ENCODE measurements at regions not wholly inside any gene's neighbourhood (a gene's known extent, or its start where the extent isn't known, plus 50 kb on each side); places are given as distances from the start of the nearest gene placed in this dataset.

GRCh38 chr1:106232128-106232527 is 824.3 kb upstream of the PRMT6 start:
- no peaks in the 10 kb centered on the region for H3K9me3 ChIP-seq (ENCODE audit: insufficient read depth, low read depth, low read length)

GRCh38 chr1:106233511-106233910 is 823.0 kb upstream of the PRMT6 start:
- H3K9me2 ChIP-seq (replicated peaks; ENCODE audit: low read depth, low read length), result no peaks in the 10 kb centered on the region
- H3K79me2 ChIP-seq (ENCODE audit: insufficient read depth, low read length), result no peaks in the 10 kb centered on the region
- H2AFZ ChIP-seq (ENCODE audit: low read length), result no peak overlapping the region
- no peaks in the 10 kb centered on the region for H4K20me1 ChIP-seq (ENCODE audit: insufficient read depth, low read length, poor library complexity, severe bottlenecking)
- H3K4me3 ChIP-seq (ENCODE audit: low read length, poor library complexity, severe bottlenecking), result no peak overlapping the region
- no peaks in the 10 kb centered on the region for H3K4me1 ChIP-seq (ENCODE audit: insufficient read depth, low read length, poor library complexity, severe bottlenecking)
- H3K4me2 ChIP-seq (ENCODE audit: low read depth, low read length, poor library complexity, severe bottlenecking), result no peak overlapping the region
- H3F3A ChIP-seq (ENCODE audit: low read depth), result no peaks in the 10 kb centered on the region
- H3K9ac ChIP-seq (ENCODE audit: low read depth, low read length, poor library complexity, severe bottlenecking), result no peak overlapping the region
- TF ChIP-seq EZH2phosphoT487 (IDR thresholded peaks at IDR 0.05; ENCODE audit: borderline replicate concordance) (no peak), CTCF (conservative IDR thresholded peaks at IDR 0.05; ENCODE audit: low read length) (no peak)
- H3K36me3 ChIP-seq (ENCODE audit: insufficient read depth, low read length), result no peaks in the 10 kb centered on the region
- H3K27me3 ChIP-seq (ENCODE audit: insufficient read depth, low read length, poor library complexity, severe bottlenecking), result no peaks in the 10 kb centered on the region
- no peaks in the 10 kb centered on the region for H3K9me3 ChIP-seq (ENCODE audit: insufficient read depth, low read depth, low read length)

More at GRCh38 chr1:106232128-106232527, 824.3 kb upstream of the PRMT6 start:
- Histone ChIP-seq H3K36me3 (ENCODE audit: insufficient read depth, low read length) (no peaks in the 10 kb centered on the region), H3F3A (ENCODE audit: low read depth) (no peaks in the 10 kb centered on the region), H3K4me3 (ENCODE audit: low read length, poor library complexity, severe bottlenecking) (no peak overlapping the region), H3K27me3 (ENCODE audit: insufficient read depth, low read length, poor library complexity, severe bottlenecking) (no peaks in the 10 kb centered on the region), H2AFZ (ENCODE audit: low read length) (no peak overlapping the region), H4K20me1 (ENCODE audit: insufficient read depth, low read length, poor library complexity, severe bottlenecking) (no peaks in the 10 kb centered on the region), H3K9me2 (replicated peaks; ENCODE audit: low read depth, low read length) (no peaks in the 10 kb centered on the region), H3K79me2 (ENCODE audit: insufficient read depth, low read length) (no peaks in the 10 kb centered on the region), H3K4me2 (ENCODE audit: low read depth, low read length, poor library complexity, severe bottlenecking) (no peak overlapping the region), H3K9ac (ENCODE audit: low read depth, low read length, poor library complexity, severe bottlenecking) (no peak overlapping the region), H3K4me1 (ENCODE audit: insufficient read depth, low read length, poor library complexity, severe bottlenecking) (no peaks in the 10 kb centered on the region)
- TF ChIP-seq CTCF (conservative IDR thresholded peaks at IDR 0.05; ENCODE audit: low read length) (no peak), EZH2phosphoT487 (IDR thresholded peaks at IDR 0.05; ENCODE audit: borderline replicate concordance) (no peak)

- Histone ChIP-seq H3K79me2 (ENCODE audit: insufficient read depth, low read length) (no peaks in the 10 kb centered on the region), H4K20me1 (ENCODE audit: insufficient read depth, low read length, poor library complexity, severe bottlenecking) (no peaks in the 10 kb centered on the region), H3K4me1 (ENCODE audit: insufficient read depth, low read length, poor library complexity, severe bottlenecking) (no peaks in the 10 kb centered on the region), H3F3A (ENCODE audit: low read depth) (no peaks in the 10 kb centered on the region), H3K27me3 (ENCODE audit: insufficient read depth, low read length, poor library complexity, severe bottlenecking) (no peaks in the 10 kb centered on the region), H3K36me3 (ENCODE audit: insufficient read depth, low read length) (no peaks in the 10 kb centered on the region), H3K9me3 (ENCODE audit: insufficient read depth, low read depth, low read length) (no peaks in the 10 kb centered on the region), H3K4me3 (ENCODE audit: low read length, poor library complexity, severe bottlenecking) (no peak overlapping the region), H3K9ac (ENCODE audit: low read depth, low read length, poor library complexity, severe bottlenecking) (no peak overlapping the region), H3K4me2 (ENCODE audit: low read depth, low read length, poor library complexity, severe bottlenecking) (no peak overlapping the region), H2AFZ (ENCODE audit: low read length) (no peak overlapping the region), H3K9me2 (replicated peaks; ENCODE audit: low read depth, low read length) (no peaks in the 10 kb centered on the region)
- TF ChIP-seq CTCF (conservative IDR thresholded peaks at IDR 0.05; ENCODE audit: low read length) (no peak), EZH2phosphoT487 (IDR thresholded peaks at IDR 0.05; ENCODE audit: borderline replicate concordance) (no peak)
Measured at GRCh38 chr1:106249365-106249764, 807.1 kb upstream of the PRMT6 start.
